ENCODE measurements at regions not wholly inside any gene's neighbourhood (a gene's known extent, or its start where the extent isn't known, plus 50 kb on each side); places are given as distances from the start of the nearest gene placed in this dataset.
A peak's percentile ranks its signal among the peaks of the same experiment; 100 is the strongest.

- no peak overlapping the region for H3K4me2 ChIP-seq (ENCODE audit: insufficient read depth, low read length)
- DNase-seq (ENCODE audit: low read depth, low spot score) (peak; percentile 71), FAIRE-seq (no peak)
- no peaks in the 10 kb centered on the region for H3K36me3 ChIP-seq (ENCODE audit: control insufficient read depth in 2 of 2, extremely low read depth in 1 of 2, insufficient read depth in 2 of 2, low read length in 2 of 2)
- no peaks in the 10 kb centered on the region for H3K4me1 ChIP-seq (ENCODE audit: control insufficient read depth, extremely low read depth, insufficient read depth, low read length)
- H3K4me3 ChIP-seq (replicated peaks in 1 of 3; ENCODE audit: insufficient read depth in 1 of 3, low read depth in 1 of 3, low read length in 3 of 3) = no peak overlapping the region
- CTCF ChIA-PET = interaction anchor here (1.5 kb wide), 1 partner anchor 17 kb away, joined by 3 read pairs; no protein-coding TSS in a partner anchor
- no peaks in the 10 kb centered on the region for H3K27me3 ChIP-seq (ENCODE audit: control insufficient read depth in 2 of 2, insufficient read depth in 2 of 2, low read length in 2 of 2)
- H3K9me1 ChIP-seq (replicated peaks; ENCODE audit: control insufficient read depth, extremely low read depth, insufficient read depth, low read length) = no peaks in the 10 kb centered on the region
- H2AFZ ChIP-seq (ENCODE audit: low read depth, low read length) = no peak overlapping the region
- H3K9ac ChIP-seq (replicated peaks; ENCODE audit: extremely low read depth, insufficient read depth, low read length) = no peak overlapping the region
- no peak overlapping the region for H3K27ac ChIP-seq (ENCODE audit: insufficient read depth, low read depth, low read length)
- BruUV-seq (replicated peaks) = no TSS peak
- dilution Hi-C loops (cut with MboI; ENCODE audit: extremely low pct_ligation_motif_present, low sequenced_read_pairs) = no loop called here
- no peaks in the 10 kb centered on the region for H3K79me2 ChIP-seq (ENCODE audit: control insufficient read depth, insufficient read depth, low read length)
- H4K20me1 ChIP-seq (replicated peaks; ENCODE audit: control insufficient read depth, extremely low read depth, insufficient read depth, low read length) = no peaks in the 10 kb centered on the region
- POLR2A ChIA-PET = no interaction called here
- H3K9me3 ChIP-seq (replicated peaks; ENCODE audit: control insufficient read depth, insufficient read depth, low read length) = no peaks in the 10 kb centered on the region
- TF ChIP-seq GATA2 (IDR thresholded peaks at IDR 0.05; ENCODE audit: insufficient read depth, insufficient read length, low read depth, low read length) = no peak
- TF ChIP-seq JUN (IDR thresholded peaks at IDR 0.05; ENCODE audit: borderline replicate concordance, insufficient read depth, insufficient read length, low read depth) = no peak
- no peak for TF ChIP-seq FOS (IDR thresholded peaks at IDR 0.05; ENCODE audit: borderline replicate concordance, insufficient read depth, low read length)
- TF ChIP-seq, protein P1, sequence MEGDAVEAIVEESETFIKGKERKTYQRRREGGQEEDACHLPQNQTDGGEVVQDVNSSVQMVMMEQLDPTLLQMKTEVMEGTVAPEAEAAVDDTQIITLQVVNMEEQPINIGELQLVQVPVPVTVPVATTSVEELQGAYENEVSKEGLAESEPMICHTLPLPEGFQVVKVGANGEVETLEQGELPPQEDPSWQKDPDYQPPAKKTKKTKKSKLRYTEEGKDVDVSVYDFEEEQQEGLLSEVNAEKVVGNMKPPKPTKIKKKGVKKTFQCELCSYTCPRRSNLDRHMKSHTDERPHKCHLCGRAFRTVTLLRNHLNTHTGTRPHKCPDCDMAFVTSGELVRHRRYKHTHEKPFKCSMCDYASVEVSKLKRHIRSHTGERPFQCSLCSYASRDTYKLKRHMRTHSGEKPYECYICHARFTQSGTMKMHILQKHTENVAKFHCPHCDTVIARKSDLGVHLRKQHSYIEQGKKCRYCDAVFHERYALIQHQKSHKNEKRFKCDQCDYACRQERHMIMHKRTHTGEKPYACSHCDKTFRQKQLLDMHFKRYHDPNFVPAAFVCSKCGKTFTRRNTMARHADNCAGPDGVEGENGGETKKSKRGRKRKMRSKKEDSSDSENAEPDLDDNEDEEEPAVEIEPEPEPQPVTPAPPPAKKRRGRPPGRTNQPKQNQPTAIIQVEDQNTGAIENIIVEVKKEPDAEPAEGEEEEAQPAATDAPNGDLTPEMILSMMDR (IDR thresholded peaks at IDR 0.05; ENCODE audit: extremely low read depth in 1 of 2, insufficient read depth in 1 of 2, low read depth in 1 of 2, low read length in 2 of 2) = no peak
- TF ChIP-seq POLR2A (IDR thresholded peaks at IDR 0.05; ENCODE audit: low read depth, low read length) = no peak
- no peak for TF ChIP-seq MAX (IDR thresholded peaks at IDR 0.05; ENCODE audit: insufficient read depth, insufficient read length)
- TF ChIP-seq MYC (IDR thresholded peaks at IDR 0.05; ENCODE audit: low read depth, low read length) = no peak
- no peak for TF ChIP-seq POLR2AphosphoS5 (IDR thresholded peaks at IDR 0.05; ENCODE audit: insufficient read depth, low read depth, low read length)
- TF ChIP-seq EZH2 (IDR thresholded peaks at IDR 0.05; ENCODE audit: borderline replicate concordance, low read depth, low read length, severe bottlenecking) = no peak
- intact Hi-C loops (cut with micrococcal nuclease) = no loop called here
These were observed 889.7 kb downstream of the PDHA2 start for GRCh38 chr4:96729641-96730040.
